Prostate gland (tissue), 2 donors: ENCODE measurements at regions not wholly inside any gene's neighbourhood (a gene's known extent, or its start where the extent isn't known, plus 50 kb on each side); places are given as distances from the start of the nearest gene placed in this dataset.

Experiments used
- DNase-seq: peaks from one replicate; pipeline ENCODE4 v3.0.0-alpha.2; 2019; ENCODE audit warnings: low spot score
- H3K27ac ChIP-seq, 2 donors: fragments of 200-600 bp; sonication (generic); 2 replicates each; pipeline ENCODE4 v1.5.1; 2017 to 2019
- H3K27me3 ChIP-seq: fragments of 200-600 bp; sonication (generic); replicated peaks from 2 replicates; pipeline ENCODE4 v1.5.1; 2019; ENCODE audit not compliant: insufficient read depth
- H3K36me3 ChIP-seq, 2 donors: fragments of 200-600 bp; sonication (generic); 1 replicate in 1 of 2; 2 replicates in 1 of 2; pipeline versions ENCODE4 v1.5.1 to v1.8.1; 2017 to 2019
- H3K4me1 ChIP-seq: fragments of 200-600 bp; sonication (generic); replicated peaks from 2 replicates; pipeline ENCODE4 v1.5.1; 2019
- H3K4me3 ChIP-seq, 2 donors: fragments of 200-600 bp; sonication (generic); 2 replicates each; pipeline ENCODE4 v1.5.1; 2017 to 2019
- H3K9me3 ChIP-seq: fragments of 200-600 bp; sonication (generic); 2 replicates; pipeline ENCODE4 v1.5.1; 2017
- CTCF ChIP-seq, 4 experiments: fragments of 200-600 bp in 2 of 4; fragments of 450-650 bp in 2 of 4; sonication (generic) in 2 of 4; IDR thresholded peaks; 1 replicate in 3 of 4; 2 replicates in 1 of 4; pipeline ENCODE4 v1.5.1; 2016 to 2019; ENCODE audit warnings: antibody characterized with exemption in 4 of 4, mild to moderate bottlenecking in 2 of 4, moderate library complexity in 2 of 4
- POLR2A ChIP-seq: fragments of 450-650 bp; IDR thresholded peaks from one replicate; pipeline ENCODE4 v1.6.1; 2016; ENCODE audit warnings: antibody characterized with exemption, mild to moderate bottlenecking
- POLR2AphosphoS5 ChIP-seq: sonication (generic); formaldehyde crosslinking; IDR thresholded peaks from one replicate; pipeline ENCODE4 v1.6.1; 2017; ENCODE audit warnings: antibody characterized with exemption
- WGBS: methylation state at CpG from one replicate; pipeline ENCODE4 v1.1.5; 2018; 5-methylcytosine and 5-hydroxymethylcytosine counted together
- intact Hi-C: fragments of 100-400 bp; cut with DNase I; formaldehyde crosslinking; loops from one replicate; pipeline ENCODE4 v1.14.2; 2022

GRCh38 chr10:53023411-53023810, 250.8 kb upstream of the MBL2 start:
- Histone ChIP-seq H3K9me3 (no peaks in the 10 kb centered on the region), H3K27me3 (no peaks in the 10 kb centered on the region), H3K36me3 (no peaks in the 10 kb centered on the region), H3K4me3 (no peak overlapping the region), H3K27ac (no peak overlapping the region), H3K4me1 (no peaks in the 10 kb centered on the region)
- TF ChIP-seq CTCF (IDR thresholded peaks at IDR 0.05): no peak
- TF ChIP-seq POLR2AphosphoS5: no peak
- no peak for TF ChIP-seq POLR2A
- intact Hi-C loops: no loop called here
- 84% methylated on average over 2 of the region's 2 CpGs for WGBS
- DNase-seq: no peak

DNA sequence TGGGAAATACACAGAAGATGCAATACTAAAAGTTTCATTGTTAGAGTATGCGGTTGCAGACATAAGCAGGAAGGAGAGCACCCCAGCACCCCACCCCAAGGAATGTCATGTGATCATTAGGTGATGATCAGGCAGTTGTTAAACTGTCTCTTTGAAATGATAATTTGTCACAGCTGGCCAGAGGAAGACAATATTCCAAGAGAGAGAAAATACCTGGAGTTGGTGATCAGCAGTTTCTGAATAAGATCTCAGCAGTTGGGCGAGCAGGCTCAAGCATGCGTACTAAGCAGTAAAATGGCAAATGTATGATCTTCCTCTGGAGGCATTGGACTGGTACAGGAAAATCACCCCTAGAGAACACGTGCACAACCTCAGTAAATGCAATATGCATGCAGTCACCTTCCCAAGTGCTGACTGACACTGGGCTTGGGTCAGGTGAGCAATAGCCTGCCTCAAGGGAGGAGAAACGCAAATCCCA, 250.1 kb upstream of the MBL2 start:
- H3K9me3 ChIP-seq: no peaks in the 10 kb centered on the region
- no peak overlapping the region for H3K4me3 ChIP-seq
- H3K27ac ChIP-seq: no peak overlapping the region
- H3K27me3 ChIP-seq: no peaks in the 10 kb centered on the region
- TF ChIP-seq POLR2AphosphoS5: no peak
- no peak for TF ChIP-seq POLR2A
- no peak for TF ChIP-seq CTCF (IDR thresholded peaks at IDR 0.05)
- no peaks in the 10 kb centered on the region for H3K36me3 ChIP-seq
- no peak for DNase-seq
- H3K4me1 ChIP-seq: no peaks in the 10 kb centered on the region
- intact Hi-C loops: no loop called here
- WGBS: 76% methylated on average over 5 of the region's 5 CpGs

GRCh38 chr10:53013201-53013810, 240.7 kb upstream of the MBL2 start:
- Histone ChIP-seq H3K4me1 (no peaks in the 10 kb centered on the region), H3K4me3 (no peak overlapping the region), H3K27me3 (no peaks in the 10 kb centered on the region), H3K9me3 (no peaks in the 10 kb centered on the region), H3K27ac (no peak overlapping the region), H3K36me3 (no peaks in the 10 kb centered on the region)
- WGBS: 82% methylated on average over 3 of the region's 3 CpGs
- intact Hi-C loops: no loop called here
- no peak for DNase-seq
- TF ChIP-seq POLR2AphosphoS5 (no peak), CTCF (IDR thresholded peaks at IDR 0.05) (no peak), POLR2A (no peak)

DNA sequence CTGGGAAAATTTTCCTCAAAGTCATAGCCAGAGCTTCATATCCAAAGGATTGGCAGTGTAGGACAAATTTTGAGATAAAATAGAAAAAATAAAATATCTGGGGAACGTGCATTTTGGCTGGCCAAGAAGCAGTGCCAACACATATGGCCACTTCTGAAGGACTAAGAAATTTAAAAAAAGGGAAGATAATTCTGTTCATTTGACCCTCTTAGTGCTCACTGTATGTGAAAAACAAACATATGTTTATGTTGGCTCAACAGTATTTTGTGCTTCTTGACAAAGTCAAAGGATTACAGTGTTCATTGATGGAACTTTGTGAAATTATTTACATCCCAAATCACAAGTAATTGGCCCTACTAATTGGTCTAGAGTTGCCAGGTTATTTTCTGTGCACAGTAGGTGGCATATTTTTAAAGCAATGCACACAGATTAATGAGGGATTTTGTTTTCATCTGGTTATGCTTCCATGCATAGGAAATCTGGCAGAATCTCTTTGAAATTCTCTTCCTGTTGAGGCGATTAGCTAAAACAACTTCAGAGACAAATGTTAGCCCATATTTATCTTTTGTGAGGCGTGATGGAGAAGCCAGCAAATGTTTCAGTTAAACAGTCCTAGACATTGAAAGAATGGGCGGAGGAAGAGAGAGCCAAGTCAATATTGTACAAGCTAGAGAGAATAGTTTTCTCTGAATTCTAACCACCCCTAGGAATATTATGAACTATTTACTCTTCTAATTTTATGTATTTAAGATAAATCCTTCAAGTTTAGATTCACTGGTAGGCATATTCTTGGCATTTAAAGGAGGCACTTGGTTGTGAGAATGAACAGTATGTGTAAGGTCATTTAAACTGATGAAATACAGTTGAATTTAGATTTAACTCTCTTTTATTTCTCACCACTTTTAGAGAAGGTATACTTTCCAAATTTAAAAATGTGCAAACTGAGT, 237.7 kb upstream of the MBL2 start:
- DNase-seq: no peak
- H3K4me3 ChIP-seq: no peak overlapping the region
- WGBS: 56% methylated on average over 4 of the region's 4 CpGs
- no peaks in the 10 kb centered on the region for H3K27me3 ChIP-seq
- intact Hi-C loops: no loop called here
- no peak overlapping the region for H3K27ac ChIP-seq
- H3K9me3 ChIP-seq: no peaks in the 10 kb centered on the region
- H3K36me3 ChIP-seq: no peaks in the 10 kb centered on the region
- H3K4me1 ChIP-seq: no peaks in the 10 kb centered on the region
- TF ChIP-seq CTCF (IDR thresholded peaks at IDR 0.05) (no peak), POLR2AphosphoS5 (no peak), POLR2A (no peak)
